Sigmoid colon (tissue), 4 donors: ENCODE measurements at regions not wholly inside any gene's neighbourhood (a gene's known extent, or its start where the extent isn't known, plus 50 kb on each side); places are given as distances from the start of the nearest gene placed in this dataset.

Experiments
- POLR2A ChIP-seq, 2 donors: fragments of 450-650 bp; IDR thresholded peaks; one replicate each; pipeline ENCODE4 v1.6.1; 2016; ENCODE audit warnings: antibody characterized with exemption in 2 of 2, mild to moderate bottlenecking in 2 of 2, moderate library complexity in 2 of 2
- POLR2AphosphoS5 ChIP-seq, 4 donors: sonication (generic); formaldehyde crosslinking; IDR thresholded peaks; one replicate each; pipeline ENCODE4 v1.6.1; 2017; ENCODE audit warnings: antibody characterized with exemption in 4 of 4
- TF ChIP-seq, protein P1 (sequence below), 4 experiments: fragments of 450-650 bp in 3 of 4; fragments of 200-600 bp in 1 of 4; IDR thresholded peaks; one replicate each; pipeline ENCODE4 v1.5.1; 2016 to 2019; ENCODE audit warnings: antibody characterized with exemption in 4 of 4, mild to moderate bottlenecking in 3 of 4, moderate library complexity in 2 of 4

DNA sequence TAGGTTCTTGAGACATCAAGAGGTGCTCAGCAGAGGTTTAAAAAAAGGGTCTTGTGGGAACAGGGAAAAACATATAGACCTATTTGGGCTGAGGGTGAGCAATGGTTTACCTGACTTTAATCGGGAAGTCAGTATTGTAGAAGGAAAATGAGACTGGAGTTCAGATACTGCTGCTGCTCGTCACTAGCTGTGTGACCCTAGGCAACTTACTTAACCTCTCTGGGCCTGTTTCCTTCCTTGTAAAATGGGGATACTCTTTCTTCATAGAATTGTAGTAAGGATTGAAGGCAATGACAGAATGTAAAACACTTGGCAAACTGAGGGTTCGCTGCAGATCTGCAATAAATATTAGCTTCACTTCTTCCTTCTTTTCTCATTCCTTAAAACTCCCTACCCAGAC lies 327.5 kb upstream of the PROK2 start:
- TF ChIP-seq, protein P1, sequence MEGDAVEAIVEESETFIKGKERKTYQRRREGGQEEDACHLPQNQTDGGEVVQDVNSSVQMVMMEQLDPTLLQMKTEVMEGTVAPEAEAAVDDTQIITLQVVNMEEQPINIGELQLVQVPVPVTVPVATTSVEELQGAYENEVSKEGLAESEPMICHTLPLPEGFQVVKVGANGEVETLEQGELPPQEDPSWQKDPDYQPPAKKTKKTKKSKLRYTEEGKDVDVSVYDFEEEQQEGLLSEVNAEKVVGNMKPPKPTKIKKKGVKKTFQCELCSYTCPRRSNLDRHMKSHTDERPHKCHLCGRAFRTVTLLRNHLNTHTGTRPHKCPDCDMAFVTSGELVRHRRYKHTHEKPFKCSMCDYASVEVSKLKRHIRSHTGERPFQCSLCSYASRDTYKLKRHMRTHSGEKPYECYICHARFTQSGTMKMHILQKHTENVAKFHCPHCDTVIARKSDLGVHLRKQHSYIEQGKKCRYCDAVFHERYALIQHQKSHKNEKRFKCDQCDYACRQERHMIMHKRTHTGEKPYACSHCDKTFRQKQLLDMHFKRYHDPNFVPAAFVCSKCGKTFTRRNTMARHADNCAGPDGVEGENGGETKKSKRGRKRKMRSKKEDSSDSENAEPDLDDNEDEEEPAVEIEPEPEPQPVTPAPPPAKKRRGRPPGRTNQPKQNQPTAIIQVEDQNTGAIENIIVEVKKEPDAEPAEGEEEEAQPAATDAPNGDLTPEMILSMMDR (IDR thresholded peaks at IDR 0.05), result no peak
- no peak for TF ChIP-seq POLR2A (IDR thresholded peaks at IDR 0.05)
- no peak for TF ChIP-seq POLR2AphosphoS5 (IDR thresholded peaks at IDR 0.05)
